Mesothelial cell of epicardium (in vitro differentiated cells): ENCODE measurements at regions not wholly inside any gene's neighbourhood (a gene's known extent, or its start where the extent isn't known, plus 50 kb on each side); places are given as distances from the start of the nearest gene placed in this dataset.

Source experiments
- DNase-seq, 2 experiments: peaks; one replicate each; pipeline ENCODE4 v3.0.0; 2021; ENCODE audit warnings: low spot score in 2 of 2; ENCODE audit not compliant: unreplicated experiment in 2 of 2
- H3K27ac Mint-ChIP-seq: 2 replicates; pipeline ENCODE4 v1.8.0; 2021; ENCODE audit warnings: mixed read lengths
- H3K27me3 Mint-ChIP-seq: 2 replicates; pipeline ENCODE4 v1.8.0; 2021; ENCODE audit warnings: low read depth, mixed read lengths
- H3K36me3 Mint-ChIP-seq: 2 replicates; pipeline ENCODE4 v1.8.0; 2021; ENCODE audit warnings: mixed read lengths
- H3K4me1 Mint-ChIP-seq: 2 replicates; pipeline ENCODE4 v1.8.0; 2021; ENCODE audit warnings: mixed read lengths
- H3K4me3 Mint-ChIP-seq: 2 replicates; pipeline ENCODE4 v1.8.0; 2021; ENCODE audit warnings: mild to moderate bottlenecking, moderate library complexity, mixed read lengths
- H3K9me3 Mint-ChIP-seq: 2 replicates; pipeline ENCODE4 v1.8.0; 2021; ENCODE audit warnings: mixed read lengths
- TF ChIP-seq, protein P1 (sequence below): fragments of 200-600 bp; sonication (generic); IDR thresholded peaks from one replicate; pipeline ENCODE4 v1.5.0; 2021; ENCODE audit warnings: antibody characterized with exemption; ENCODE audit not compliant: unreplicated experiment

DNA sequence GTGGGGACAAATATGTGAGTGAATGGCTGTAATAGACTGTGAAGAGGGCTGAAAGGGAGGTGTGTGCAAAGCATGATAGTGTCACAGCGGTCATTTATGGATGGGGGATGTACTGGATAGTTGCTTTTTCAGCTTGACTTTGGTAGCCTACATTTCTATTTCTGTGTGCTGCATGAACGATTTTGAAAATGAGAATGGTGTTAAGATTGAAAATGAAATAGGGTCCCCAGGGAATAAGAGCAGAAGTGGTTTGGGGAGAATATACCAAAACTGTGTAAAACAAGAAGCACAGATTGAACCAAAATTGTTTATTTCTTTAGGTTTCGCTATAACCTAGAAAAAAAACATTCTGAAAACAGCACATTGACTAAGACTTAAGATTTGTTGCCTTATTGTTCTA, 58.8 kb upstream of the CLNK start:
- no peaks in the 10 kb centered on the region for H3K4me1 Mint-ChIP-seq
- H3K9me3 Mint-ChIP-seq, result peaks cover 5% of the 10 kb centered on the region
- no peaks in the 10 kb centered on the region for H3K27me3 Mint-ChIP-seq
- H3K4me3 Mint-ChIP-seq, result no peak overlapping the region
- H3K36me3 Mint-ChIP-seq, result no peaks in the 10 kb centered on the region
- TF ChIP-seq, protein P1, sequence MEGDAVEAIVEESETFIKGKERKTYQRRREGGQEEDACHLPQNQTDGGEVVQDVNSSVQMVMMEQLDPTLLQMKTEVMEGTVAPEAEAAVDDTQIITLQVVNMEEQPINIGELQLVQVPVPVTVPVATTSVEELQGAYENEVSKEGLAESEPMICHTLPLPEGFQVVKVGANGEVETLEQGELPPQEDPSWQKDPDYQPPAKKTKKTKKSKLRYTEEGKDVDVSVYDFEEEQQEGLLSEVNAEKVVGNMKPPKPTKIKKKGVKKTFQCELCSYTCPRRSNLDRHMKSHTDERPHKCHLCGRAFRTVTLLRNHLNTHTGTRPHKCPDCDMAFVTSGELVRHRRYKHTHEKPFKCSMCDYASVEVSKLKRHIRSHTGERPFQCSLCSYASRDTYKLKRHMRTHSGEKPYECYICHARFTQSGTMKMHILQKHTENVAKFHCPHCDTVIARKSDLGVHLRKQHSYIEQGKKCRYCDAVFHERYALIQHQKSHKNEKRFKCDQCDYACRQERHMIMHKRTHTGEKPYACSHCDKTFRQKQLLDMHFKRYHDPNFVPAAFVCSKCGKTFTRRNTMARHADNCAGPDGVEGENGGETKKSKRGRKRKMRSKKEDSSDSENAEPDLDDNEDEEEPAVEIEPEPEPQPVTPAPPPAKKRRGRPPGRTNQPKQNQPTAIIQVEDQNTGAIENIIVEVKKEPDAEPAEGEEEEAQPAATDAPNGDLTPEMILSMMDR, result no peak
- DNase-seq, result no peak
- H3K27ac Mint-ChIP-seq, result no peak overlapping the region

DNA sequence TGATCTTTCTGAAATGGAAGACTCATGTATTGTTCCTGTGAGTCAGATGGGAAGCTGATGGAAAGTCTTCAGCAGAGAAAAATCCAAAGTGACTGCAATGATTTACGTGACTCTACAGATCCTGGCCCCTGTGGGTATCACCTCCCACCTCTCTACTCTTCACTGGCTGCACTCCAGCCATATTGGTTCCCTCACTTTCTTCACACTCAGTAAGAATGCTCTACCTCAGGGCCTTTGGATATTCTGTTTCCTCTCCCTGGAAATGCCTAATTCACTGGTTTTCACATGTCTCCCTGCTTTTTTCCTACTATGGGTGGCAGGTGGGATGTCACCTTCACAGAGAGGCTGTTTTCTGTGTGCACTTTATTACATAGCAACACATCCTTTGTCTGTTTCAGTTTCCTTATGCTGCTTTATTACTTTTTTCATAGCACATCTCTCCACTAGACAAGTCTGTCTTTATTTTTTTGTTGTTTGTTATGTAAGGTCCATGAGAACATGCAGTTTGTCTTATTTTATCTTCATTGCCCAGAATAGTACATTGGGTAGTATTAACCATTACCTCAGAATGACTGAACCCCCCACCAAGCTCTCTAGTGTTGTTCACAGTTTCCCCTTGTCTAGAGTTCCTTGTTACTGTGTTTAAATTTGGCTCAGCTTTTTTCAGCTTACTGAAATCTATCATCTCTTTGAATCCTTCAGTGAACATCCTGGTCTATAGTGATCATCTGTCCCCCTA, 57.6 kb upstream of the CLNK start:
- Mint-ChIP-seq H3K9me3 (peaks cover 5% of the 10 kb centered on the region), H3K4me1 (no peaks in the 10 kb centered on the region), H3K36me3 (no peaks in the 10 kb centered on the region), H3K27ac (no peak overlapping the region), H3K27me3 (no peaks in the 10 kb centered on the region), H3K4me3 (no peak overlapping the region)
- DNase-seq, result no peak
- TF ChIP-seq, protein P1, result no peak

DNA sequence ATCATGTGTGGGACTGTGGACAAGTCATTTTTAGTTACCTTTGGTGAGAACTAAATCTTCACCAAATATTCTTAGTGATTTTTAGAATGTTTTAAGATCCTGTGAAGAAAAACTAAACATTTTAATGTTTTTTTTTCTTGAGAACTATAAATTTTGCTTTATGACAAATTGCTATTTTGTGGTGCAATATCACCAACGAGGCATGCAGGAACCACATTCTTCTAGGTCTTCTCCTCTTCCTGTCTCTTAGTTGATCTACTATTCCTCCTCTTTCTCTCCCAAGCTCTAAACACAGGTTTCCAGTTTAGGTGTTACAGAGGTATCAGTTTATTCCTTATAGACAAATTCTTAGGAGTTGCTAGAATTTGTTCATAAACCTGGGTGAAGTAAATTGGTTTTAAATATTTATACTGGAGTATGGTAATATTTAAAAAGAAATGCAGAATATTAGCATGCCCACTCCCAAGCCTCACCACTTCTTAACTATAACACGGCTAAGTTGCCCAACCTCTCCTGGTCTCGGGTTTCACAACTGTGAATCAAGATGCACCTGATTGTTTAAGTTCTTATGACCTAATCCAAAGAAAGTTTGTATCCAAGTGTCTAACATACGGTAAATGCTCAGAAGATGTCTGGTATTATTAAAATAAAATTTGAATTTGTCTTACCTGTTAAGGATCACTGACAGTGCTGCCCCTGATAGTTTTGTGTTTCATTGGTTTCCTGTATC, 56.5 kb upstream of the CLNK start:
- Mint-ChIP-seq H3K4me3 (no peak overlapping the region), H3K36me3 (no peaks in the 10 kb centered on the region), H3K27me3 (no peaks in the 10 kb centered on the region), H3K4me1 (no peaks in the 10 kb centered on the region), H3K27ac (no peak overlapping the region), H3K9me3 (peaks cover 5% of the 10 kb centered on the region)
- DNase-seq, result no peak
- TF ChIP-seq, protein P1, result no peak

DNA sequence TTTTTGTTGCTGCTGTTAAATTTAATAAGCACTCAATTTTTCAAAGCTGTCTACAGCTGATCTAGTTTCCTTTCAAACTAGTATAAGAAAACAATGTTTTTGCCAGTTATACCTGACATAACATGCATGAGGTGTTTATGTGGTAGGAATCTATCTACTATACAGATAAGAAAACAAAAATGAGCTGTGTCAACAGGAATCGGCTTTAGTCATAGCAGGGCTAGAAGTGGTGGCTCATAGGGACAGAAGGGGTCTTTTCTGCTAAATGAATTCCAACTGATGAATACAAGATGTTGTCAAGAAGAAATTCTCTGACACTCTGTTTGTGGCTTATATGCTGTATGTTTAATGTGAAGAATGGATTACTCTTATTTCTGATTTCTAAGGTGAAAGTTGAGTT, 55.7 kb upstream of the CLNK start:
- TF ChIP-seq, protein P1, result no peak
- Mint-ChIP-seq H3K27ac (no peak overlapping the region), H3K27me3 (no peaks in the 10 kb centered on the region), H3K4me3 (no peak overlapping the region), H3K9me3 (peaks cover 4% of the 10 kb centered on the region), H3K4me1 (no peaks in the 10 kb centered on the region), H3K36me3 (no peaks in the 10 kb centered on the region)
- no peak for DNase-seq

DNA sequence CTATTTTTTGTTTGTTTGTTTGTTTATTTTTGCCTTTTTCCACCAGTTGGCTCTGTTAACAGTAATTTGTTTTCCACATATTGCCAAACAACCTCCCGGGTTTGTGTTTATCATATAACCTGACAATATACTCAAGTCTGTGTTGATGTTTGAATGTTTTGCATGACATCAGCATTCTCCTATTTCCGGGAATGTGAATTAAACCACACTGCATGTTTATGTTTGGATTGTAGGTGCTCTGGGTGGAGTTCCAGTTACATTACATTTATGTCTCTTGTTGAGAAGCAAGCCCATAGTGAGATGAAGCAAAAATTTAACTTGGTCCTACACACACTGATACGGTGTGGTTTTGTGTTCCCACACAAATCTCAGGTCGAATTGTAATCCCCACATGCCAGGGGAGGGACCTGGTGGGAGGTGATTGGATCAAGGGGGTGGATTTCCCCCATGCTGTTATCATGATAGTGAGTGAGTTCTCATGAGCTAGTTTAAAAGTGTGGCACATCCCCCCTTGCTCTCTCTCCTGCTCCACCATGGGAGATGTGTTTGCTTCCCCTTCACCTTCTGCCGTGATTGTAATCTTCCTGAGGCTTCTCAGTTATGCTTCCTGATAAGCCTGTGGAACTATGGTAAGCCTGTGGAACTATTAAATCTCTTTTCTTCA, 54.4 kb upstream of the CLNK start:
- Mint-ChIP-seq H3K9me3 (no peaks in the 10 kb centered on the region), H3K4me3 (no peak overlapping the region), H3K4me1 (no peaks in the 10 kb centered on the region), H3K27me3 (no peaks in the 10 kb centered on the region), H3K27ac (no peak overlapping the region), H3K36me3 (no peaks in the 10 kb centered on the region)
- no peak for DNase-seq
- TF ChIP-seq, protein P1, result no peak
